Tibial nerve (tissue), 4 donors: ENCODE measurements at regions not wholly inside any gene's neighbourhood (a gene's known extent, or its start where the extent isn't known, plus 50 kb on each side); places are given as distances from the start of the nearest gene placed in this dataset.

Source experiments
- DNase-seq, 2 donors: peaks; one replicate each; pipeline ENCODE4 v3.0.0-alpha.2; 2019; ENCODE audit warnings: low spot score in 2 of 2
- H3K27ac ChIP-seq, 4 donors: fragments of 200-600 bp; sonication (generic) in 3 of 4; one replicate each; pipeline ENCODE4 v1.5.1; 2017 to 2019; ENCODE audit warnings: mild to moderate bottlenecking in 1 of 4
- H3K27me3 ChIP-seq, 2 donors: fragments of 200-600 bp; sonication (generic) in 1 of 2; one replicate each; pipeline versions ENCODE4 v1.5.1 to v1.6.0; 2017 to 2019
- H3K36me3 ChIP-seq, 3 donors: fragments of 200-600 bp; sonication (generic); one replicate each; pipeline ENCODE4 v1.5.1; 2018 to 2019
- H3K4me1 ChIP-seq, 4 donors: fragments of 200-600 bp; sonication (generic) in 3 of 4; one replicate each; pipeline ENCODE4 v1.5.1; 2017 to 2019
- H3K4me3 ChIP-seq, 4 donors: fragments of 200-600 bp; sonication (generic) in 3 of 4; one replicate each; pipeline ENCODE4 v1.5.1; 2017 to 2019; ENCODE audit warnings: mild to moderate bottlenecking in 1 of 4, moderate library complexity in 1 of 4
- H3K9me3 ChIP-seq, 4 donors: fragments of 200-600 bp; sonication (generic) in 3 of 4; one replicate each; pipeline ENCODE4 v1.5.1; 2017 to 2019
- CTCF ChIP-seq, 5 experiments: fragments of 200-600 bp in 3 of 5; fragments of 450-650 bp in 2 of 5; sonication (generic) in 3 of 5; IDR thresholded peaks; one replicate each; pipeline ENCODE4 v1.5.1; 2016 to 2019; ENCODE audit warnings: antibody characterized with exemption in 5 of 5, mild to moderate bottlenecking in 3 of 5, moderate library complexity in 2 of 5
- EP300 ChIP-seq, 2 donors: sonication (generic); formaldehyde crosslinking; IDR thresholded peaks; one replicate each; pipeline ENCODE4 v1.6.1; 2017; ENCODE audit warnings: antibody characterized with exemption in 2 of 2, mild to moderate bottlenecking in 1 of 2
- POLR2A ChIP-seq, 2 donors: fragments of 450-650 bp; IDR thresholded peaks; one replicate each; pipeline ENCODE4 v1.6.1; 2017; ENCODE audit warnings: antibody characterized with exemption in 2 of 2, mild to moderate bottlenecking in 2 of 2, moderate library complexity in 2 of 2
- WGBS, 2 donors: methylation state at CpG; one replicate each; pipeline ENCODE4 v1.1.5; 2018; 5-methylcytosine and 5-hydroxymethylcytosine counted together

DNA sequence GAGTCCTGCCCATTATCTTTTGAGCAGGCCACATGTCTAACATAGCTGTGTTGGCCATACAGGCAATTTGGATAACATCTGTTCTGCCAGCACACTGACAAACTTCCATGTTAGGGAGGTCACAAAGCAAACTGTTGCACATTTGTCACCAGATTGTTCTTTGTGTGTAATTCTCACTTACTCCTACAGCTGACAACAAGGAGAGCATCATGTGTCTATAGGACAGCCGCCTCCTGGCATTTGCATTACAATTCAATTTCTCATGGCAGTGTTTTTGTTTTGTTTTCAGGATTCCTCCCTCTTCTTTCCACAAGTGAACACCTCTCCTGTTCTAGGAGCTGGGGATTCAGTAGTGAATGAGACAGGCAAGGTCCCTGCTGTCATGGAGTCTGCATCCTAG, 94.3 kb upstream of the LEF1 start:
- no peaks in the 10 kb centered on the region for H3K9me3 ChIP-seq
- no peak overlapping the region for H3K4me3 ChIP-seq
- no peaks in the 10 kb centered on the region for H3K4me1 ChIP-seq
- no peak for TF ChIP-seq POLR2A (IDR thresholded peaks at IDR 0.05)
- TF ChIP-seq CTCF (IDR thresholded peaks at IDR 0.05): no peak
- no peak for TF ChIP-seq EP300 (IDR thresholded peaks at IDR 0.05)
- no peak for DNase-seq
- no peaks in the 10 kb centered on the region for H3K27me3 ChIP-seq
- H3K36me3 ChIP-seq: no peaks in the 10 kb centered on the region
- 83 to 91% methylated on average over 1 of the region's 1 CpG for WGBS, 2 donors
- no peak overlapping the region for H3K27ac ChIP-seq

GRCh38 chr4:108261026-108261425, 92.3 kb upstream of the LEF1 start:
- no peaks in the 10 kb centered on the region for H3K36me3 ChIP-seq
- DNase-seq: no peak
- no peaks in the 10 kb centered on the region for H3K27me3 ChIP-seq
- no peaks in the 10 kb centered on the region for H3K9me3 ChIP-seq
- no peak overlapping the region for H3K4me3 ChIP-seq
- no peak overlapping the region for H3K27ac ChIP-seq
- 21 to 35% methylated on average over 1 of the region's 1 CpG for WGBS, 2 donors
- H3K4me1 ChIP-seq: no peaks in the 10 kb centered on the region
- TF ChIP-seq CTCF (IDR thresholded peaks at IDR 0.05) (no peak), EP300 (IDR thresholded peaks at IDR 0.05) (no peak), POLR2A (IDR thresholded peaks at IDR 0.05) (no peak)

GRCh38 chr4:108256538-108256937, 87.8 kb upstream of the LEF1 start:
- no peaks in the 10 kb centered on the region for H3K36me3 ChIP-seq
- TF ChIP-seq POLR2A (IDR thresholded peaks at IDR 0.05) (no peak), EP300 (IDR thresholded peaks at IDR 0.05) (no peak), CTCF (IDR thresholded peaks at IDR 0.05) (no peak)
- H3K27ac ChIP-seq: no peak overlapping the region
- H3K4me1 ChIP-seq: no peaks in the 10 kb centered on the region
- DNase-seq: no peak
- H3K27me3 ChIP-seq: no peaks in the 10 kb centered on the region
- H3K4me3 ChIP-seq: no peak overlapping the region
- no peaks in the 10 kb centered on the region for H3K9me3 ChIP-seq
- WGBS, 2 donors: 76 to 79% methylated on average over 8 of the region's 8 CpGs

DNA sequence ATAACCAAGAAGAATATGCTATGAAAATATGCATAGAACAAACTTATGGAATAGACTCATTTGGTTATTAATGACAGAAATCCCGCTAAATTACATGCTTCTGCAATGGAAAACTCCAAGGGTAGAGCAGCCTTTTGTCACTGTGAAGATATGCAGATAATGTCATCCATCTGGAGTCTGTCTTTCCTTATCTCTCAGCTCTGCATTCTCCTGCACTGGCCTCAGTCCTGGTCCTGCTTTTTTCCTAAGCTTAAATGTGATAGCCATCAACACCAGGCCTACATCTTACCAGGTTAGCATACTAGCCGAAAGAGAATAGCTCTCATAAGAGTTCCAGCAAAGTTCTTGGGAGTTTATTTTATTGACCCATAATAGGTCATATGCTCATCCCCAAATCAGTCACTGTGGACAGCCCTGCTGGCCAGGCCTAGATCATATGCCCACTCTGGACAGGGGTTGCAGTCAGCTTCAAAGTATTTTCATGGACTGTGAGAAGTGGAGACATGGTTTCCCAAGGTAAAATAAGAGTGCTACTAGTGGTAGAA, 86.5 kb upstream of the LEF1 start:
- TF ChIP-seq EP300 (IDR thresholded peaks at IDR 0.05) (no peak), POLR2A (IDR thresholded peaks at IDR 0.05) (no peak), CTCF (IDR thresholded peaks at IDR 0.05) (no peak)
- Histone ChIP-seq H3K36me3 (no peaks in the 10 kb centered on the region), H3K27me3 (no peaks in the 10 kb centered on the region), H3K27ac (no peak overlapping the region), H3K4me3 (no peak overlapping the region), H3K4me1 (no peaks in the 10 kb centered on the region), H3K9me3 (no peaks in the 10 kb centered on the region)
- DNase-seq: no peak
- 85 to 87% methylated on average over 2 of the region's 2 CpGs for WGBS, 2 donors

- no peaks in the 10 kb centered on the region for H3K36me3 ChIP-seq
- no peak overlapping the region for H3K27ac ChIP-seq
- DNase-seq: no peak
- TF ChIP-seq EP300 (IDR thresholded peaks at IDR 0.05): no peak
- TF ChIP-seq POLR2A (IDR thresholded peaks at IDR 0.05): no peak
- no peak for TF ChIP-seq CTCF (IDR thresholded peaks at IDR 0.05)
- H3K27me3 ChIP-seq: no peaks in the 10 kb centered on the region
- H3K4me1 ChIP-seq: no peaks in the 10 kb centered on the region
- H3K9me3 ChIP-seq: peaks cover 0 to 4% (median 0%) of the 10 kb centered on the region in 4 donors
- no peak overlapping the region for H3K4me3 ChIP-seq
Observed at GRCh38 chr4:108249397-108249796, 80.7 kb upstream of the LEF1 start.
